Dendritic cell treated with granulocyte-macrophage colony-stimulating factor and Interleukin-4, amounts not matched to agents 40 ng/mL and 50 ng/mL, for 4 days (primary cell): ENCODE measurements at regions not wholly inside any gene's neighbourhood (a gene's known extent, or its start where the extent isn't known, plus 50 kb on each side); places are given as distances from the start of the nearest gene placed in this dataset.
"Not testable (repeated sequence)": the region's sequence is repeated elsewhere in the genome, so short reads cannot be mapped to it uniquely, and the experiment has no call there.

ENCODE experiments used
- H3K27ac Mint-ChIP-seq: one replicate; pipeline ENCODE4 v1.8.0; 2022; ENCODE audit warnings: mild to moderate bottlenecking, mixed read lengths
- H3K27me3 Mint-ChIP-seq: one replicate; pipeline ENCODE4 v1.8.0; 2022; ENCODE audit warnings: mild to moderate bottlenecking, mixed read lengths
- H3K36me3 Mint-ChIP-seq: one replicate; pipeline ENCODE4 v1.8.0; 2022; ENCODE audit warnings: low read depth, mixed read lengths
- H3K4me1 Mint-ChIP-seq: one replicate; pipeline ENCODE4 v1.8.0; 2022; ENCODE audit warnings: low read depth, mixed read lengths
- H3K4me3 Mint-ChIP-seq: one replicate; pipeline ENCODE4 v1.8.0; 2022; ENCODE audit warnings: mild to moderate bottlenecking, moderate library complexity, mixed read lengths
- H3K9me3 Mint-ChIP-seq: one replicate; pipeline ENCODE4 v1.8.0; 2022; ENCODE audit warnings: mixed read lengths
- intact Hi-C: fragments of 100-400 bp; cut with micrococcal nuclease; formaldehyde crosslinking; loops from one replicate; pipeline ENCODE4 v1.15.0; 2022

DNA sequence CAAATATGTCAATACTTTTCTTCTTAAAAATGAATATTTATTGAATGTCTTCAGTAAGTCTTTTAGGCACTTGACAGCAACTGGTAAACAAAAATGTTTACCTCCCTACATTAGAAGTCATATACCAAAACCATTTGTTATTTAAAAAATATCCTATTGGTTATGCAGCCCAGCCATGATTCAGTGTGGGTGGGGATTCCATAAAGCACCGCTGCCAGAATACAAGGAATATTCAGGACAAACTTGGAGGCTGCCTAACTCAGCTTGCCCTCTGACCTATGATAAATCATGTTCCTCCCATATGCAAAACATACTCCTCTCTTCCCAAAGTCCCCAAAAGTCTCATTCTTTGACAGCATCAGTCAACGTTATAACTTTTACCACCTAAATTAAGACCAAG, 486.8 kb upstream of the IRAK1BP1 start:
- Mint-ChIP-seq H3K4me3 (no peak overlapping the region), H3K9me3 (peaks cover 53% of the 10 kb centered on the region), H3K27me3 (no peaks in the 10 kb centered on the region), H3K4me1 (no peaks in the 10 kb centered on the region), H3K27ac (no peak overlapping the region), H3K36me3 (no peaks in the 10 kb centered on the region)
- intact Hi-C loops = no loop called here

DNA sequence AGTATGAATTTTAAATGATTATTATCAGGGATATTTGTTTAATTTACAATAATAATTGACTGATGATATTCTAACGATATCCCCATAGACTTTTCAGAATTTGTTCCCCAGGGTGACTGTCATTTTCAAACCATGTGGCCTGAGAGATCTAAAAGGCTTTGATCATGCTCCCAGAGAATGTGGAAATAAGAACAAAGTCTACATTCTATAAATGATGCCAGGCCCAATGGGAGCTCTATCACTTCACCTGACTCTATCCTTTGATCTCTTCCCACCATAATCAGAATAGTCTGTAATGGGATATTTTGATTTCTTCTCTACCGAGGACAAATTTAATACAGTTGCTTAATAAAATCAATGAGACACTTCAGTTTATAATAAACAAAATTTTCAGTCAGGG, 483.4 kb upstream of the IRAK1BP1 start:
- intact Hi-C loops = no loop called here
- Mint-ChIP-seq H3K36me3 (no peaks in the 10 kb centered on the region), H3K4me3 (no peak overlapping the region), H3K9me3 (peaks cover 56% of the 10 kb centered on the region), H3K27ac (no peak overlapping the region), H3K4me1 (no peaks in the 10 kb centered on the region), H3K27me3 (no peaks in the 10 kb centered on the region)

- H3K4me3 Mint-ChIP-seq, H3K27me3 Mint-ChIP-seq, H3K4me1 Mint-ChIP-seq, H3K36me3 Mint-ChIP-seq, intact Hi-C loops, H3K27ac Mint-ChIP-seq: not testable (repeated sequence)
- H3K9me3 Mint-ChIP-seq = peaks cover 70% of the 10 kb centered on the region
Measured at GRCh38 chr6:78386854-78387253, 480.5 kb upstream of the IRAK1BP1 start.

DNA sequence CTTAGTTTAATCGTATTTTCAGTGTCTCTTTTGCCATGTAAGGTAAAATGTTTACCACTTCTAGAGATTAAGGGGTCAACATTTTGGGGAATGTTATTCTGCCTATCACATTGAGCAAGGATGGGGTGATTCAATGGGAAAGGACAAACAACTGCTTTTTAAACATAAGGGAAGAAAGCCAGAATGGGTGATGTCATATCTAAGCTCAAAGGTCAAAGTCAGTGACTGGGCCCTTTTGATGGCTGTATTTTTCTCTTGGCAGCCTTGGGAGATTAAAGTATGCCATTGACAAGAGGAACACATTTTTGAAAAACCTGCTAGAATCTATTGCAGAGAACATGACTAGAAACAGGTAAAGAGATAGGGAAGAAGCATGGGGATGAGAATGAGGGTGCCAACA, 477.3 kb upstream of the IRAK1BP1 start:
- intact Hi-C loops = no loop called here
- no peak overlapping the region for H3K4me3 Mint-ChIP-seq
- no peaks in the 10 kb centered on the region for H3K4me1 Mint-ChIP-seq
- H3K9me3 Mint-ChIP-seq = peaks cover 56% of the 10 kb centered on the region
- H3K36me3 Mint-ChIP-seq = no peaks in the 10 kb centered on the region
- H3K27me3 Mint-ChIP-seq = no peaks in the 10 kb centered on the region
- H3K27ac Mint-ChIP-seq = no peak overlapping the region

GRCh38 chr6:78397499-78397898, 469.9 kb upstream of the IRAK1BP1 start:
- intact Hi-C loops = no loop called here
- Mint-ChIP-seq H3K4me3 (no peak overlapping the region), H3K27ac (no peak overlapping the region), H3K4me1 (no peaks in the 10 kb centered on the region), H3K27me3 (no peaks in the 10 kb centered on the region), H3K9me3 (peaks cover 11% of the 10 kb centered on the region), H3K36me3 (no peaks in the 10 kb centered on the region)

DNA sequence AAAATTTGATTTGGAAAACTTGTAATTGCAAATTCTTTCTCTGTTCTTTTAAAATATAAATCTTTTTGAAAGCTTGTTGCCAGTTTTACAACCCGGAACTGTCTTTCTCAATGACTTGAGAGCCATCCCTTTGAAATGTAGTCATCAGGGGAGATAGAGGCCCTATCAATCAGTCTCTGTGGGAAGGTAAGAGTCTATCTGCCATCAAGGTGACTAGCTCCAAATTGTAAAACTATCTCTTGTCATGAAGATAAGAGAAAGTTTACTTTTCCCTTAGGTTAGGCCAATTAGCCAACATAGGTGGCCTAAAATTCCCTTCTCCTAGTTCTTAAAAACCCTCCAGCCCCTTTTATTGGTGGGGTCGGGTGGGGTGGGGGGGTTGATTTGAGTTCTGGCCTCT, 469.1 kb upstream of the IRAK1BP1 start:
- H3K27ac Mint-ChIP-seq = no peak overlapping the region
- no peaks in the 10 kb centered on the region for H3K4me1 Mint-ChIP-seq
- no peaks in the 10 kb centered on the region for H3K36me3 Mint-ChIP-seq
- no peaks in the 10 kb centered on the region for H3K27me3 Mint-ChIP-seq
- no peak overlapping the region for H3K4me3 Mint-ChIP-seq
- peaks cover 11% of the 10 kb centered on the region for H3K9me3 Mint-ChIP-seq
- intact Hi-C loops = no loop called here

DNA sequence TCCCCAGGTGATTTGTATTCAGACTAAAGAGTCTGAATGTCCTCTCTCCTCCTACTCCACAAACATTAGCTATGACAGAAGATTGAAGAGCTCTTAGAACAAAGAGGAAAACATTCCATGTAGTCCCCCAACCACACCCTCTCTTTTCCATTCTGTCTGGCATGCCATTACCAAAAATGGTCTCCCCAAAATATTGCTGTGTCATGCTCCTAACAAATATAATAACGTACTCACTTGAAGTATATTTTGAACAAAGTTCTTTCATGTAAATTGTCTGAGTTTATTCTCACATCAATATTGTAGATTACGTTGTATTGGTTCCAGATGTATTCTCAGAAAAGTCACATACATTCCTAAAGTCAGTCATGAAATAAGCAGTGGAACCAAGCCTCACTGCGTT, 467.3 kb upstream of the IRAK1BP1 start:
- Mint-ChIP-seq H3K4me1 (no peaks in the 10 kb centered on the region), H3K36me3 (no peaks in the 10 kb centered on the region), H3K27me3 (no peaks in the 10 kb centered on the region), H3K27ac (no peak overlapping the region), H3K9me3 (peaks cover 26% of the 10 kb centered on the region), H3K4me3 (no peak overlapping the region)
- intact Hi-C loops = no loop called here

DNA sequence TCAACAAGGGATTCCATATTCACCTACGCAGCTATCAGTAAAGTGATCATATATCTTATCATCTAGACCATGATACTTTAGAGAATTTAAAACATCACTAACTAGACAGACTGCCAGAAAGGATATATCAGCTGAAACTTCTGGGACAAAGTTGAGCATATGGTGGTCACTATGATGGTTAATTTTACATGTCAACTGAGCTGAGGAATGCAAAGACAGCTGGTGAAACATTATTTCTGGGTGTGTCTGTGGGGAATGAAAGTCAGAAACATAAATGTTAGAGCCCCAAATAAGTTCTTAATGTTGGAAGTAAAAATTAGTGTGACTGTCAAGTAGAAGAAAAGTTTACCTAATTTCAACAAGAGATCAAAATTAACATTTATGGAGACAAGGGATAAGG, 440.0 kb upstream of the IRAK1BP1 start:
- H3K4me1 Mint-ChIP-seq = no peaks in the 10 kb centered on the region
- intact Hi-C loops = no loop called here
- H3K27me3 Mint-ChIP-seq = no peaks in the 10 kb centered on the region
- H3K27ac Mint-ChIP-seq = no peak overlapping the region
- H3K4me3 Mint-ChIP-seq = no peak overlapping the region
- H3K9me3 Mint-ChIP-seq = peaks cover 49% of the 10 kb centered on the region
- H3K36me3 Mint-ChIP-seq = no peaks in the 10 kb centered on the region

DNA sequence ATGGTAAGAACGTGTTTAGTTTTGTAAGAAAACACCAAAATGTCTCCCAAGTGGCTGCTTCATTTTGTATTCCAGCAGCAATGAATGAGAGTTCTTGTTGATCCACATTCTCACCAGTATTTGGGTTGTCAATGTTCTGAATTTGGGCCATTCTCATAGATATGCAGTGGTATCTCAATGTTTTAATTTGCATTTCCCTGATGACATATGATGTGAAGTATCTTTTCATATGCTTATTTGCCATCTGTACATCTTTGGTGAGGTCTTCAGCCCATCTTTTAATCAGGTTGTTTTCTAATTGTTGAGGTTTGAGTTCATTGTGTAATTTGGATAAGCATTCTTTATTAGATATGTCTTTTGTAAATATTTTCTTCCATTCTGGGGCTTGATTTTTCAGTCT, 436.8 kb upstream of the IRAK1BP1 start:
- intact Hi-C loops = no loop called here
- H3K4me3 Mint-ChIP-seq = no peak overlapping the region
- no peak overlapping the region for H3K27ac Mint-ChIP-seq
- H3K4me1 Mint-ChIP-seq = no peaks in the 10 kb centered on the region
- no peaks in the 10 kb centered on the region for H3K36me3 Mint-ChIP-seq
- peaks cover 17% of the 10 kb centered on the region for H3K9me3 Mint-ChIP-seq
- H3K27me3 Mint-ChIP-seq = no peaks in the 10 kb centered on the region

DNA sequence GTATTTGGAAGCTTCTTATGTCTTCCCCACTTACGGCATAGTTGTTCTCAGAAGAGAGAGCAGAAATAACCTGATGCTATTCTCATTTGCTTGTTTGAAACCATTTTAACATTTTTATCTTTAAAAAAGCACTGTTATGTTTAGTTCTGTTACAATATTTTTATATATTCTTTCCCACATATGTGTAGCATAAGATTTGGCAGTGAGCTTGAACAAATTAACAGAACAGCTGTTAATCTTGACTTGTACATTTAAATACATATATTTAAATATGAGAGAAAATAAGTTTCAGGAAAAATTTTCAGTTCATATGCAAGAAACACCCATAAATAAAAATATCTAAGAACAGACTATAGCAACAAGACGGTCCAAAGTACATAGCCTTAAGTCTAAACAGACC, 431.7 kb upstream of the IRAK1BP1 start:
- H3K27me3 Mint-ChIP-seq = no peaks in the 10 kb centered on the region
- intact Hi-C loops = no loop called here
- no peak overlapping the region for H3K27ac Mint-ChIP-seq
- H3K4me3 Mint-ChIP-seq = no peak overlapping the region
- no peaks in the 10 kb centered on the region for H3K36me3 Mint-ChIP-seq
- H3K4me1 Mint-ChIP-seq = no peaks in the 10 kb centered on the region
- peaks cover 6% of the 10 kb centered on the region for H3K9me3 Mint-ChIP-seq

GRCh38 chr6:78436335-78436734, 431.0 kb upstream of the IRAK1BP1 start:
- H3K9me3 Mint-ChIP-seq = peaks cover under 1% of the 10 kb centered on the region
- H3K4me1 Mint-ChIP-seq = no peaks in the 10 kb centered on the region
- H3K27ac Mint-ChIP-seq = no peak overlapping the region
- no peaks in the 10 kb centered on the region for H3K36me3 Mint-ChIP-seq
- H3K4me3 Mint-ChIP-seq = no peak overlapping the region
- intact Hi-C loops = no loop called here
- H3K27me3 Mint-ChIP-seq = no peaks in the 10 kb centered on the region

DNA sequence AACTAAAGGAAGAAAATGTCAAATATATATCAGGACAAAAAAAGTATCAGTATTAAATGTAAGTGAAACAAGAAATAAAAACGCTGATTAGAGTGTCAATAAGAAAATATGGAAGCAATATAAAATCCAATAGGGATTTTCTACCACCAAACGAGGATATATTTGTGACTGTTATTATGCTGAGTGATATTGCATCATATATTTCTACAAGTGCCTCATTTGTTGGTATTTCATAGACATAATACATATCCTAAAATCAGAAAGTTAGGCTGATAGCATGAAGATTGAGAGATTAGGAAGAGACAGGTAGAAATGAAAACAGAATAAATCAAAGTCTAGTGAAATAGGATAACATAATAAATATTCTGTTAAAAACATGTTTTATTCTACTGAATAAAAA, 429.2 kb upstream of the IRAK1BP1 start:
- Mint-ChIP-seq H3K27ac (no peak overlapping the region), H3K36me3 (no peaks in the 10 kb centered on the region), H3K4me1 (no peaks in the 10 kb centered on the region), H3K4me3 (no peak overlapping the region), H3K9me3 (peaks cover 5% of the 10 kb centered on the region), H3K27me3 (no peaks in the 10 kb centered on the region)
- intact Hi-C loops = no loop called here

DNA sequence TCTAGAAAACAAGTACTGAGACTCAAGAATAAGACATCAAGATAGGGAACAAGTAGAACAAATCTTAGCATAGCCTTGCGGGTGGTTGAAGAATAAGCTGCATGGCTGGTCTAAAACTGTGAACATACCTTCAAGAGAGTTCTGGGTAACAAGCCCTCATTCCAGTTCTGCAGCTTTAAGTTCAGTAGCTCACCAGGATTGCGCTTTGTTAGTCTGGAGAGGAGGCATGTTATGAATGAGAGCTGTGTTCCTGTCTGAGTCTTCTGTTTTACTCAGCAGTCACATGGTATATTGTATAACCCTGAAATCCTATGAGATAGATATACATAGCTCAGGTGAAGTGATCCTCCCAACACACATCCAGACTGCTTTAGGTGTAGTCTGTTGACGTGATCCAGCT, 406.6 kb upstream of the IRAK1BP1 start:
- Mint-ChIP-seq H3K27me3 (no peaks in the 10 kb centered on the region), H3K4me3 (no peak overlapping the region), H3K36me3 (no peaks in the 10 kb centered on the region), H3K27ac (no peak overlapping the region), H3K9me3 (peaks cover 32% of the 10 kb centered on the region), H3K4me1 (no peaks in the 10 kb centered on the region)
- intact Hi-C loops = no loop called here

GRCh38 chr6:78462728-78463127, 404.6 kb upstream of the IRAK1BP1 start:
- Mint-ChIP-seq H3K27me3 (no peaks in the 10 kb centered on the region), H3K4me3 (no peak overlapping the region), H3K9me3 (peaks cover 39% of the 10 kb centered on the region), H3K27ac (no peak overlapping the region), H3K4me1 (no peaks in the 10 kb centered on the region), H3K36me3 (no peaks in the 10 kb centered on the region)
- intact Hi-C loops = no loop called here

DNA sequence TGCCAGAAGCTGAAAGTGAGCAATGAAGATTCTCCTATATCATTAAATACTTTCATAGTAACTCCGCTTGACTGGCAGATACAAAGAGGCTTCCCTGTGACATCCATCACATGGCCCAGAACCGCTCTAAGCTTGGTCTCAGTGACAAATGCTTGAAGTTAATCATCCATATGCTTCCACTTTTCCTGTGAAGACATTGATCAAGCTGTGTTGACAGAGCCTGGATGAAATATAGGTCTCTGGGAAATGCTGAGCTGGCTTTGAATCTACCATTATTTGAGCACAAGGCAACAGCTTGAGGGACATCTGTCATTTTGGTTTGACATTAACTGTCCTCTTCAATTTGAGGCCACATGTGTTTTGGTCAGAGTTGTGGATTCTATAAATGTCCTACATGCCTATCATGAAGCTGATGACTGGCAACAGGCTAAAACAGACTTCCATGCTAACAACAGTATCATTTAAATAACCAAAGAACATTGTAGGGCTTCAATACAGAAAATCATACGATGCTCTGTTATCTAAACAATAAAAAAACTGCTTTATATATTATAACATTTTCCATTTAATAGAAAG, 402.2 kb upstream of the IRAK1BP1 start:
- Mint-ChIP-seq H3K27ac (no peak overlapping the region), H3K4me3 (no peak overlapping the region), H3K36me3 (no peaks in the 10 kb centered on the region), H3K27me3 (no peaks in the 10 kb centered on the region), H3K4me1 (no peaks in the 10 kb centered on the region), H3K9me3 (peaks cover 46% of the 10 kb centered on the region)
- intact Hi-C loops = no loop called here
